ENCODE measurements at regions not wholly inside any gene's neighbourhood (a gene's known extent, or its start where the extent isn't known, plus 50 kb on each side); places are given as distances from the start of the nearest gene placed in this dataset.
A peak's percentile ranks its signal among the peaks of the same experiment; 100 is the strongest.

- no peak for TF ChIP-seq CTCF (IDR thresholded peaks at IDR 0.05)
- no peak for TF ChIP-seq ZFX (IDR thresholded peaks at IDR 0.05; ENCODE audit: borderline replicate concordance)
- H3K27ac ChIP-seq, result no peak overlapping the region
These were observed 103.5 kb upstream of the SIRPG start for GRCh38 chr20:1761116-1761515.

- no peak overlapping the region for H3K27ac ChIP-seq
- TF ChIP-seq ZFX (IDR thresholded peaks at IDR 0.05; ENCODE audit: borderline replicate concordance) (no peak), CTCF (IDR thresholded peaks at IDR 0.05) (no peak)
These were observed 101.2 kb upstream of the SIRPG start for GRCh38 chr20:1758765-1759164.

- peak overlapping the region; percentile 19; the same call in 1 of the 2 replicates for H3K27ac ChIP-seq
- TF ChIP-seq CTCF (IDR thresholded peaks at IDR 0.05), result no peak
- TF ChIP-seq ZFX (IDR thresholded peaks at IDR 0.05; ENCODE audit: borderline replicate concordance), result no peak
These were observed 100.3 kb upstream of the SIRPG start for GRCh38 chr20:1757606-1758512.

GRCh38 chr20:1757072-1757471 is 99.5 kb upstream of the SIRPG start:
- TF ChIP-seq ZFX (IDR thresholded peaks at IDR 0.05; ENCODE audit: borderline replicate concordance), result no peak
- TF ChIP-seq CTCF (IDR thresholded peaks at IDR 0.05), result no peak
- H3K27ac ChIP-seq, result no peak overlapping the region

GRCh38 chr20:1754749-1755148 is 97.2 kb upstream of the SIRPG start:
- H3K27ac ChIP-seq, result no peak overlapping the region

GRCh38 chr20:1754306-1754705 is 96.7 kb upstream of the SIRPG start:
- TF ChIP-seq ZFX (IDR thresholded peaks at IDR 0.05; ENCODE audit: borderline replicate concordance), result no peak
- TF ChIP-seq CTCF (IDR thresholded peaks at IDR 0.05), result no peak
- no peak overlapping the region for H3K27ac ChIP-seq

More at GRCh38 chr20:1754749-1755148, 97.2 kb upstream of the SIRPG start:
- no peak for TF ChIP-seq ZFX (IDR thresholded peaks at IDR 0.05; ENCODE audit: borderline replicate concordance)
- no peak for TF ChIP-seq CTCF (IDR thresholded peaks at IDR 0.05)

- H3K27ac ChIP-seq, result no peak overlapping the region
- TF ChIP-seq CTCF (IDR thresholded peaks at IDR 0.05) (no peak), ZFX (IDR thresholded peaks at IDR 0.05; ENCODE audit: borderline replicate concordance) (no peak)
These were observed 94.5 kb upstream of the SIRPG start for GRCh38 chr20:1752045-1752444.
